ENCODE measurements at regions not wholly inside any gene's neighbourhood (a gene's known extent, or its start where the extent isn't known, plus 50 kb on each side); places are given as distances from the start of the nearest gene placed in this dataset.

- H3K4me1 ChIP-seq (ENCODE audit: control insufficient read depth, insufficient read depth, low read length), result no peaks in the 10 kb centered on the region
- H3K36me3 ChIP-seq (ENCODE audit: insufficient read depth, low read length), result no peaks in the 10 kb centered on the region
- H3K27me3 ChIP-seq (ENCODE audit: control insufficient read depth, insufficient read depth, low read length), result peaks cover 8% of the 10 kb centered on the region
- H3K4me3 ChIP-seq (ENCODE audit: low read length), result no peak overlapping the region
- no peaks in the 10 kb centered on the region for H3K9me3 ChIP-seq (replicated peaks; ENCODE audit: low read length)
- H3K9ac ChIP-seq (ENCODE audit: low read depth, low read length), result no peak overlapping the region
- no peak overlapping the region for H3K4me2 ChIP-seq (ENCODE audit: low read length)
Measured at GRCh38 chr11:130592056-130592455, 143.6 kb downstream of the ADAMTS15 start.

- no peaks in the 10 kb centered on the region for H3K9me3 ChIP-seq (replicated peaks; ENCODE audit: low read length)
- no peak overlapping the region for H3K4me2 ChIP-seq (ENCODE audit: low read length)
- H3K36me3 ChIP-seq (ENCODE audit: insufficient read depth, low read length), result no peaks in the 10 kb centered on the region
- peaks cover 15% of the 10 kb centered on the region for H3K27me3 ChIP-seq (ENCODE audit: control insufficient read depth, insufficient read depth, low read length)
- no peak overlapping the region for H3K9ac ChIP-seq (ENCODE audit: low read depth, low read length)
- no peak overlapping the region for H3K4me3 ChIP-seq (ENCODE audit: low read length)
- H3K4me1 ChIP-seq (ENCODE audit: control insufficient read depth, insufficient read depth, low read length), result no peaks in the 10 kb centered on the region
Measured at GRCh38 chr11:130593064-130593463, 144.6 kb downstream of the ADAMTS15 start.

GRCh38 chr11:130598433-130598832 lies 150.0 kb downstream of the ADAMTS15 start:
- H3K4me3 ChIP-seq (ENCODE audit: low read length), result no peak overlapping the region
- H3K4me2 ChIP-seq (ENCODE audit: low read length), result no peak overlapping the region
- peaks cover 15% of the 10 kb centered on the region for H3K27me3 ChIP-seq (ENCODE audit: control insufficient read depth, insufficient read depth, low read length)
- no peaks in the 10 kb centered on the region for H3K36me3 ChIP-seq (ENCODE audit: insufficient read depth, low read length)
- H3K9me3 ChIP-seq (replicated peaks; ENCODE audit: low read length), result no peaks in the 10 kb centered on the region
- no peak overlapping the region for H3K9ac ChIP-seq (ENCODE audit: low read depth, low read length)
- no peaks in the 10 kb centered on the region for H3K4me1 ChIP-seq (ENCODE audit: control insufficient read depth, insufficient read depth, low read length)

- H3K4me2 ChIP-seq (ENCODE audit: low read length), result no peak overlapping the region
- H3K9ac ChIP-seq (ENCODE audit: low read depth, low read length), result no peak overlapping the region
- peaks cover 15% of the 10 kb centered on the region for H3K27me3 ChIP-seq (ENCODE audit: control insufficient read depth, insufficient read depth, low read length)
- no peaks in the 10 kb centered on the region for H3K9me3 ChIP-seq (replicated peaks; ENCODE audit: low read length)
- no peaks in the 10 kb centered on the region for H3K36me3 ChIP-seq (ENCODE audit: insufficient read depth, low read length)
- no peak overlapping the region for H3K4me3 ChIP-seq (ENCODE audit: low read length)
- H3K4me1 ChIP-seq (ENCODE audit: control insufficient read depth, insufficient read depth, low read length), result no peaks in the 10 kb centered on the region
Measured at GRCh38 chr11:130599073-130599654, 150.7 kb downstream of the ADAMTS15 start.

GRCh38 chr11:130600139-130600538 lies 151.7 kb downstream of the ADAMTS15 start:
- Histone ChIP-seq H3K9ac (ENCODE audit: low read depth, low read length) (no peak overlapping the region), H3K4me2 (ENCODE audit: low read length) (no peak overlapping the region), H3K36me3 (ENCODE audit: insufficient read depth, low read length) (no peaks in the 10 kb centered on the region), H3K9me3 (replicated peaks; ENCODE audit: low read length) (no peaks in the 10 kb centered on the region), H3K27me3 (ENCODE audit: control insufficient read depth, insufficient read depth, low read length) (peaks cover 14% of the 10 kb centered on the region), H3K4me1 (ENCODE audit: control insufficient read depth, insufficient read depth, low read length) (no peaks in the 10 kb centered on the region), H3K4me3 (ENCODE audit: low read length) (no peak overlapping the region)

- H3K9ac ChIP-seq (ENCODE audit: low read depth, low read length), result no peak overlapping the region
- H3K4me3 ChIP-seq (ENCODE audit: low read length), result no peak overlapping the region
- no peaks in the 10 kb centered on the region for H3K9me3 ChIP-seq (replicated peaks; ENCODE audit: low read length)
- no peaks in the 10 kb centered on the region for H3K36me3 ChIP-seq (ENCODE audit: insufficient read depth, low read length)
- H3K4me1 ChIP-seq (ENCODE audit: control insufficient read depth, insufficient read depth, low read length), result no peaks in the 10 kb centered on the region
- peaks cover 13% of the 10 kb centered on the region for H3K27me3 ChIP-seq (ENCODE audit: control insufficient read depth, insufficient read depth, low read length)
- no peak overlapping the region for H3K4me2 ChIP-seq (ENCODE audit: low read length)
Measured at GRCh38 chr11:130600616-130601015, 152.2 kb downstream of the ADAMTS15 start.

GRCh38 chr11:130601141-130601540 lies 152.7 kb downstream of the ADAMTS15 start:
- Histone ChIP-seq H3K4me3 (ENCODE audit: low read length) (no peak overlapping the region), H3K4me1 (ENCODE audit: control insufficient read depth, insufficient read depth, low read length) (no peaks in the 10 kb centered on the region), H3K9ac (ENCODE audit: low read depth, low read length) (no peak overlapping the region), H3K4me2 (ENCODE audit: low read length) (no peak overlapping the region), H3K27me3 (ENCODE audit: control insufficient read depth, insufficient read depth, low read length) (peaks cover 12% of the 10 kb centered on the region), H3K9me3 (replicated peaks; ENCODE audit: low read length) (no peaks in the 10 kb centered on the region), H3K36me3 (ENCODE audit: insufficient read depth, low read length) (no peaks in the 10 kb centered on the region)

- peaks cover 8% of the 10 kb centered on the region for H3K4me1 ChIP-seq (ENCODE audit: control insufficient read depth, insufficient read depth, low read length)
- H3K27me3 ChIP-seq (ENCODE audit: control insufficient read depth, insufficient read depth, low read length), result peaks cover 12% of the 10 kb centered on the region
- H3K9ac ChIP-seq (ENCODE audit: low read depth, low read length), result no peak overlapping the region
- H3K4me3 ChIP-seq (ENCODE audit: low read length), result no peak overlapping the region
- H3K9me3 ChIP-seq (replicated peaks; ENCODE audit: low read length), result no peaks in the 10 kb centered on the region
- H3K4me2 ChIP-seq (ENCODE audit: low read length), result no peak overlapping the region
- H3K36me3 ChIP-seq (ENCODE audit: insufficient read depth, low read length), result no peaks in the 10 kb centered on the region
Measured at GRCh38 chr11:130601764-130602460, 153.5 kb downstream of the ADAMTS15 start.

GRCh38 chr11:130602641-130603334 lies 154.3 kb downstream of the ADAMTS15 start:
- Histone ChIP-seq H3K9ac (ENCODE audit: low read depth, low read length) (no peak overlapping the region), H3K4me2 (ENCODE audit: low read length) (no peak overlapping the region), H3K4me1 (ENCODE audit: control insufficient read depth, insufficient read depth, low read length) (peaks cover 14% of the 10 kb centered on the region), H3K9me3 (replicated peaks; ENCODE audit: low read length) (no peaks in the 10 kb centered on the region), H3K27me3 (ENCODE audit: control insufficient read depth, insufficient read depth, low read length) (peaks cover 4% of the 10 kb centered on the region), H3K4me3 (ENCODE audit: low read length) (no peak overlapping the region), H3K36me3 (ENCODE audit: insufficient read depth, low read length) (no peaks in the 10 kb centered on the region)

GRCh38 chr11:130603335-130603906 lies 155.0 kb downstream of the ADAMTS15 start:
- Histone ChIP-seq H3K4me1 (ENCODE audit: control insufficient read depth, insufficient read depth, low read length) (peaks cover 14% of the 10 kb centered on the region), H3K36me3 (ENCODE audit: insufficient read depth, low read length) (no peaks in the 10 kb centered on the region), H3K4me3 (ENCODE audit: low read length) (no peak overlapping the region), H3K9ac (ENCODE audit: low read depth, low read length) (no peak overlapping the region), H3K4me2 (ENCODE audit: low read length) (no peak overlapping the region), H3K9me3 (replicated peaks; ENCODE audit: low read length) (no peaks in the 10 kb centered on the region), H3K27me3 (ENCODE audit: control insufficient read depth, insufficient read depth, low read length) (peaks cover 4% of the 10 kb centered on the region)

GRCh38 chr11:130604606-130605005 lies 156.2 kb downstream of the ADAMTS15 start:
- no peak overlapping the region for H3K4me2 ChIP-seq (ENCODE audit: low read length)
- no peaks in the 10 kb centered on the region for H3K36me3 ChIP-seq (ENCODE audit: insufficient read depth, low read length)
- no peak overlapping the region for H3K9ac ChIP-seq (ENCODE audit: low read depth, low read length)
- H3K27me3 ChIP-seq (ENCODE audit: control insufficient read depth, insufficient read depth, low read length), result peaks cover 6% of the 10 kb centered on the region
- H3K4me1 ChIP-seq (ENCODE audit: control insufficient read depth, insufficient read depth, low read length), result peaks cover 22% of the 10 kb centered on the region
- H3K4me3 ChIP-seq (ENCODE audit: low read length), result no peak overlapping the region
- H3K9me3 ChIP-seq (replicated peaks; ENCODE audit: low read length), result no peaks in the 10 kb centered on the region

Measured in skeletal muscle satellite cell (primary cell).